MM.1S (cell line): ENCODE measurements at regions not wholly inside any gene's neighbourhood (a gene's known extent, or its start where the extent isn't known, plus 50 kb on each side); places are given as distances from the start of the nearest gene placed in this dataset.
"Not testable (repeated sequence)": the region's sequence is repeated elsewhere in the genome, so short reads cannot be mapped to it uniquely, and the experiment has no call there.

ENCODE experiments used
- DNase-seq: peaks from one replicate; pipeline ENCODE4 v3.0.0-alpha.2; 2015
- H2AFZ ChIP-seq: fragments of 300-600 bp; sonication (generic); 2 replicates; pipeline ENCODE4 v1.6.0; 2016; ENCODE audit warnings: antibody characterized with exemption, low read length
- H3F3A ChIP-seq: fragments of 300-600 bp; sonication (generic); 2 replicates; pipeline ENCODE4 v1.6.1; 2016; ENCODE audit warnings: mild to moderate bottlenecking, antibody characterized with exemption, low read length, moderate library complexity, mixed read lengths; ENCODE audit not compliant: insufficient read depth
- H3K27ac ChIP-seq: fragments of 300-600 bp; sonication (generic); 2 replicates; pipeline ENCODE4 v1.5.1; 2016; ENCODE audit warnings: mild to moderate bottlenecking, low read length
- H3K27me3 ChIP-seq: fragments of 300-600 bp; sonication (generic); replicated peaks from 2 replicates; pipeline ENCODE4 v1.6.0; 2016; ENCODE audit warnings: low read length; ENCODE audit not compliant: insufficient read depth
- H3K36me3 ChIP-seq: fragments of 300-600 bp; sonication (generic); replicated peaks from 2 replicates; pipeline ENCODE4 v1.6.1; 2016; ENCODE audit warnings: mild to moderate bottlenecking, low read length, mixed read lengths; ENCODE audit not compliant: insufficient read depth
- H3K4me1 ChIP-seq: fragments of 300-600 bp; sonication (generic); 2 replicates; pipeline ENCODE4 v1.6.1; 2016; ENCODE audit warnings: low read length, mixed read lengths
- H3K4me2 ChIP-seq: fragments of 300-600 bp; sonication (generic); 2 replicates; pipeline ENCODE4 v1.6.0; 2016; ENCODE audit warnings: low read depth, low read length
- H3K4me3 ChIP-seq: fragments of 300-600 bp; sonication (generic); 2 replicates; pipeline ENCODE4 v1.5.1; 2016; ENCODE audit warnings: low read length, mixed read lengths
- H3K79me2 ChIP-seq: fragments of 300-600 bp; sonication (generic); 2 replicates; pipeline ENCODE4 v1.6.1; 2016; ENCODE audit warnings: mixed run types, low read length, mixed read lengths
- H3K9ac ChIP-seq: fragments of 300-600 bp; sonication (generic); 2 replicates; pipeline ENCODE4 v1.6.1; 2016; ENCODE audit warnings: low read length, mixed read lengths
- H3K9me2 ChIP-seq: fragments of 300-600 bp; sonication (generic); replicated peaks from 2 replicates; pipeline ENCODE4 v1.6.1; 2016; ENCODE audit warnings: mild to moderate bottlenecking, low read length, mixed read lengths; ENCODE audit not compliant: insufficient read depth
- H3K9me3 ChIP-seq: fragments of 300-600 bp; sonication (generic); replicated peaks from 2 replicates; pipeline ENCODE4 v1.6.1; 2016; ENCODE audit warnings: mild to moderate bottlenecking, low read length, mixed read lengths; ENCODE audit not compliant: insufficient read depth
- H4K20me1 ChIP-seq: fragments of 300-600 bp; sonication (generic); 2 replicates; pipeline ENCODE4 v1.6.1; 2016; ENCODE audit warnings: mild to moderate bottlenecking, low read length, moderate library complexity, mixed read lengths; ENCODE audit not compliant: insufficient read depth
- EZH2 ChIP-seq: fragments of 300-600 bp; sonication (generic); optimal IDR thresholded peaks from 2 replicates; pipeline ENCODE3; 2017; ENCODE audit warnings: low read depth, mild to moderate bottlenecking, antibody characterized with exemption, low read length, mixed read lengths
- EZH2phosphoT487 ChIP-seq: fragments of 300-600 bp; sonication (generic); IDR thresholded peaks from 2 replicates; pipeline ENCODE4 v1.6.1; 2018; ENCODE audit warnings: antibody characterized with exemption, low read length
- TF ChIP-seq, protein P1 (sequence below): fragments of 300-600 bp; sonication (generic); IDR thresholded peaks from 2 replicates; pipeline ENCODE4 v1.5.1; 2016; ENCODE audit warnings: antibody characterized with exemption, low read length, mixed read lengths

DNA sequence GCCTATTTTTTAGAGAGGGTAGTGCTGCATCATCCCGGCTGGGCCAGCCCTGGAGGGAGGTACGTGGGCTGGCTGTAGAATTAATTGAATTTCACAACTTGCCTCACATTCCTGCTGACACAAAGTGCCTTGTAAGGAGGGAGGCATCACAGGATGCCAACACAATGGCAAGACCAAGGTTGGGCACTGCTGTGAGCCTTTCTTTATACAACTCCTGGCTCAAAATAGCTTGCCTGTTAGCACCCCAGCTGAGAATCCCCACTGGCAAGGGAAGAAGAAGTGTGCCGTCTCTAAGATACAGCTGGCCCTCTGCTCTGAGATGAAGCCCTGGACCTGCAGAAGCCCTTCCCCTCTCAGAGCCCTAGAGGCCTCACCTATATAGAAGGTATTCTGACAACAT lies 873.9 kb downstream of the GRID1 start:
- Histone ChIP-seq H3F3A (no peaks in the 10 kb centered on the region), H2AFZ (no peak overlapping the region), H4K20me1 (no peaks in the 10 kb centered on the region), H3K9me3 (no peaks in the 10 kb centered on the region), H3K27me3 (no peaks in the 10 kb centered on the region), H3K4me3 (no peak overlapping the region), H3K4me2 (no peak overlapping the region), H3K27ac (no peak overlapping the region), H3K36me3 (no peaks in the 10 kb centered on the region), H3K4me1 (no peaks in the 10 kb centered on the region), H3K9ac (no peak overlapping the region), H3K9me2 (no peaks in the 10 kb centered on the region), H3K79me2 (no peaks in the 10 kb centered on the region)
- no peak for DNase-seq
- TF ChIP-seq, protein P1, sequence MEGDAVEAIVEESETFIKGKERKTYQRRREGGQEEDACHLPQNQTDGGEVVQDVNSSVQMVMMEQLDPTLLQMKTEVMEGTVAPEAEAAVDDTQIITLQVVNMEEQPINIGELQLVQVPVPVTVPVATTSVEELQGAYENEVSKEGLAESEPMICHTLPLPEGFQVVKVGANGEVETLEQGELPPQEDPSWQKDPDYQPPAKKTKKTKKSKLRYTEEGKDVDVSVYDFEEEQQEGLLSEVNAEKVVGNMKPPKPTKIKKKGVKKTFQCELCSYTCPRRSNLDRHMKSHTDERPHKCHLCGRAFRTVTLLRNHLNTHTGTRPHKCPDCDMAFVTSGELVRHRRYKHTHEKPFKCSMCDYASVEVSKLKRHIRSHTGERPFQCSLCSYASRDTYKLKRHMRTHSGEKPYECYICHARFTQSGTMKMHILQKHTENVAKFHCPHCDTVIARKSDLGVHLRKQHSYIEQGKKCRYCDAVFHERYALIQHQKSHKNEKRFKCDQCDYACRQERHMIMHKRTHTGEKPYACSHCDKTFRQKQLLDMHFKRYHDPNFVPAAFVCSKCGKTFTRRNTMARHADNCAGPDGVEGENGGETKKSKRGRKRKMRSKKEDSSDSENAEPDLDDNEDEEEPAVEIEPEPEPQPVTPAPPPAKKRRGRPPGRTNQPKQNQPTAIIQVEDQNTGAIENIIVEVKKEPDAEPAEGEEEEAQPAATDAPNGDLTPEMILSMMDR = no peak
- TF ChIP-seq EZH2phosphoT487 (no peak), EZH2 (no peak)

DNA sequence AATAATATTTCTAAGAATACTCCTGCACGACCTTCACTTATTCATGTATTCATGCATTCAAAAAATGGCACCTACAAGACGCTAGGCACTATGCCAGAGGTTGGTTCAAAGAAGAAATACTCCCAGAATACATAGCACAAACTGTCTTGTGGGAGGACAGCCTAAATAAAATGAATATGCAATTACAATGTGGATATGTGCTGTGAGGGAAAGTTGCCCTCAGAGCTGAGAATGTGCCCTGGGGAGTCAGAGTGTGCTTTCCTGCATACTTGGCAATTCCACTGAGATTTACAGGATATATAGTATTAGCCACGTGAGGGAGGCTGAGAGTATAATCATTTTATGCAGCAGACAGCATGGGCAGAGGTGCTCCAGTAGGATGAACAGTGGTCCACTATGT lies 872.9 kb downstream of the GRID1 start:
- TF ChIP-seq EZH2 (no peak), EZH2phosphoT487 (no peak)
- TF ChIP-seq, protein P1 = no peak
- Histone ChIP-seq H3K4me1 (no peaks in the 10 kb centered on the region), H2AFZ (no peak overlapping the region), H3K27me3 (no peaks in the 10 kb centered on the region), H3K79me2 (no peaks in the 10 kb centered on the region), H4K20me1 (no peaks in the 10 kb centered on the region), H3K4me3 (no peak overlapping the region), H3K9me3 (no peaks in the 10 kb centered on the region), H3K36me3 (no peaks in the 10 kb centered on the region), H3K9me2 (no peaks in the 10 kb centered on the region), H3K9ac (no peak overlapping the region), H3K4me2 (no peak overlapping the region), H3F3A (no peaks in the 10 kb centered on the region), H3K27ac (no peak overlapping the region)
- no peak for DNase-seq

DNA sequence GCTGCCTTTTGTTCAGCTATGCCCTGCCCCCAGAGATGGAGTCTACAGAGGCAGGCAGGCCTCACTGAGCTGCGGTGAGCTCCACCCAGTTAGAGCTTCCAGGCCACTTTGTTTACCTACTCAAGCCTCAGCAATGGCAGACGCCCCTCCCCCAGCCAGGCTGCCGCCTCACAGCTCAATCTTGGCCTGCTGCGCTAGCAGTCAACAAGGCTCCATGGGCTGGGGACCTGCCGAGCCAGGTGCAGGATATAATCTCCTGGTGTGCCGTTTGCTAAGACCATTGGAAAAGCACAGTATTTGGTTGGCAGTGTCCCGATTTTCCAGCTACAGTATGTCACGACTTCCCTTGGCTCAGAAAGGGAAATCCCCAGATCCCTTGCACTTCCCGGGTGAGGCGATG lies 862.0 kb downstream of the GRID1 start:
- DNase-seq, H3K27ac ChIP-seq, H3K9me2 ChIP-seq, H3K36me3 ChIP-seq, H3F3A ChIP-seq, H3K27me3 ChIP-seq, H3K9me3 ChIP-seq, H3K4me1 ChIP-seq, H3K79me2 ChIP-seq, H2AFZ ChIP-seq, H4K20me1 ChIP-seq, H3K4me2 ChIP-seq, H3K4me3 ChIP-seq, H3K9ac ChIP-seq: not testable (repeated sequence)

- Histone ChIP-seq H3K4me3 (no peak overlapping the region), H3K9me2 (no peaks in the 10 kb centered on the region), H3K79me2 (no peaks in the 10 kb centered on the region), H3K27me3 (no peaks in the 10 kb centered on the region), H3K4me2 (no peak overlapping the region), H3K9ac (no peak overlapping the region), H3K36me3 (no peaks in the 10 kb centered on the region), H3K4me1 (no peaks in the 10 kb centered on the region), H4K20me1 (no peaks in the 10 kb centered on the region), H3K9me3 (no peaks in the 10 kb centered on the region), H2AFZ (no peak overlapping the region), H3K27ac (no peak overlapping the region), H3F3A (no peaks in the 10 kb centered on the region)
- no peak for DNase-seq
- TF ChIP-seq, protein P1 = no peak
- TF ChIP-seq EZH2 = no peak
These were observed 858.4 kb downstream of the GRID1 start for GRCh38 chr10:85508159-85508558.
